VCaP (cell line): ENCODE measurements at regions not wholly inside any gene's neighbourhood (a gene's known extent, or its start where the extent isn't known, plus 50 kb on each side); places are given as distances from the start of the nearest gene placed in this dataset.

Experiments used
- H3K27ac ChIP-seq: fragments of 450-650 bp; 2 replicates; pipeline ENCODE4 v1.5.1; 2017
- TF ChIP-seq, protein P1 (sequence below): fragments of 450-650 bp; conservative IDR thresholded peaks from 2 replicates; pipeline ENCODE4 v1.5.1; 2017; ENCODE audit warnings: mild to moderate bottlenecking, moderate library complexity

DNA sequence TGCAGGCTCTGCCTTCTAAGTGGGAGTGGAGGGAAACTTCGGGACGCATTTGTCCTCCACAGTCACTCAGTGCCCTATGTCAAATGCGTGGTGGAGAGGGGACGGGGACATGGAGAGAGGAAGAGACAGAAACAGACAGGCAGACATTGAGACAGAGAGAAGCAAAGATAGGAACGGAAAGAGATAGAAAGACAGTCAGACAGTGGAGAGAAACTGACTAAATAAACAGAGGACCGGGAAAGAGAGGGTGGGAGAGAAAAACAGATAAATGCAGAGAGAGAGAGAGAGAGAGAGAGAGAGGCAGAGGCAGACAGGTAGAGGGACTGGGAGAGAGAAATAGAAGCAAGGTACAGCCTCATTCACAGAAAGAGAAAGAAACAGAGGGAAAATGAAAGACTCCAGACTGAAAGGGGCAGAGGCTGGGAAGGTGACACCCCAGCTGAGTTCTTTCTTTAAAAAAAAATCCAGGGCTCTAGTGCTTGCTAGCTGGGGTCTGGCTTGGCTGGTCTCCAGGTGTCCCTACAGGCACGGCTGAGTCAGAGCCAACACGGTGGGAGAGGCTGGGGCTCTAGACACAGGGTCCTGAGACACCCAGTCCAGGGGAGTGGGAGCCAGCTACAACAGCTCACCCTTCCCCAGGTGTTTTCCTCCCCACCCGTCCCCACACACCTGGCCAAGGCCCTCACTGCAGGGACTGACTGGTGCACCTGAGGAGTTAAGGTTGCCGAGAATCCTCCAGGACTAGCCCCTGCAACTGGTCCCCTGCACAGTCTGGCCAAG lies 506.1 kb upstream of the PROK2 start:
- TF ChIP-seq, protein P1, sequence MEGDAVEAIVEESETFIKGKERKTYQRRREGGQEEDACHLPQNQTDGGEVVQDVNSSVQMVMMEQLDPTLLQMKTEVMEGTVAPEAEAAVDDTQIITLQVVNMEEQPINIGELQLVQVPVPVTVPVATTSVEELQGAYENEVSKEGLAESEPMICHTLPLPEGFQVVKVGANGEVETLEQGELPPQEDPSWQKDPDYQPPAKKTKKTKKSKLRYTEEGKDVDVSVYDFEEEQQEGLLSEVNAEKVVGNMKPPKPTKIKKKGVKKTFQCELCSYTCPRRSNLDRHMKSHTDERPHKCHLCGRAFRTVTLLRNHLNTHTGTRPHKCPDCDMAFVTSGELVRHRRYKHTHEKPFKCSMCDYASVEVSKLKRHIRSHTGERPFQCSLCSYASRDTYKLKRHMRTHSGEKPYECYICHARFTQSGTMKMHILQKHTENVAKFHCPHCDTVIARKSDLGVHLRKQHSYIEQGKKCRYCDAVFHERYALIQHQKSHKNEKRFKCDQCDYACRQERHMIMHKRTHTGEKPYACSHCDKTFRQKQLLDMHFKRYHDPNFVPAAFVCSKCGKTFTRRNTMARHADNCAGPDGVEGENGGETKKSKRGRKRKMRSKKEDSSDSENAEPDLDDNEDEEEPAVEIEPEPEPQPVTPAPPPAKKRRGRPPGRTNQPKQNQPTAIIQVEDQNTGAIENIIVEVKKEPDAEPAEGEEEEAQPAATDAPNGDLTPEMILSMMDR = no peak

DNA sequence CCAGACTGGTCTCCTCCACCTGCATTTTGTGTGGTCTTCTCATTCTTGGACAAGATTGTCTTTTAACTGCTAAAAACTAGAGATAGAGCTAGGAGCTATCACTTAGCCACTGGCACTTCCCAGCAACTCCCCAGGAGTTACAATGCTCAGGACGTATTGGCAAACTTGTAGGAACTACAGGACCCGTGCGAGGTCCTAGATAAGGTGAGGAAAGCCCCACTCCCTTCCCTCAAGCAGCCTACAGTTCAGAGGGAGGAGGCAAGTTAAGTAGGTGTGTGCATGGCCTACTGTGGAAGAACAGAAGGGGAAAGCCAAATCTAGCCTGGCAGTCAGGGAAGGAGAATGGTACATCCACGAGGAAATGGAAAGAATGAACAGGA lies 504.7 kb upstream of the PROK2 start:
- TF ChIP-seq, protein P1 = no peak
- no peak overlapping the region; the same call in 1 of the 2 replicates for H3K27ac ChIP-seq

More for the DNA sequence above, 506.1 kb upstream of the PROK2 start:
- no peak overlapping the region for H3K27ac ChIP-seq

DNA sequence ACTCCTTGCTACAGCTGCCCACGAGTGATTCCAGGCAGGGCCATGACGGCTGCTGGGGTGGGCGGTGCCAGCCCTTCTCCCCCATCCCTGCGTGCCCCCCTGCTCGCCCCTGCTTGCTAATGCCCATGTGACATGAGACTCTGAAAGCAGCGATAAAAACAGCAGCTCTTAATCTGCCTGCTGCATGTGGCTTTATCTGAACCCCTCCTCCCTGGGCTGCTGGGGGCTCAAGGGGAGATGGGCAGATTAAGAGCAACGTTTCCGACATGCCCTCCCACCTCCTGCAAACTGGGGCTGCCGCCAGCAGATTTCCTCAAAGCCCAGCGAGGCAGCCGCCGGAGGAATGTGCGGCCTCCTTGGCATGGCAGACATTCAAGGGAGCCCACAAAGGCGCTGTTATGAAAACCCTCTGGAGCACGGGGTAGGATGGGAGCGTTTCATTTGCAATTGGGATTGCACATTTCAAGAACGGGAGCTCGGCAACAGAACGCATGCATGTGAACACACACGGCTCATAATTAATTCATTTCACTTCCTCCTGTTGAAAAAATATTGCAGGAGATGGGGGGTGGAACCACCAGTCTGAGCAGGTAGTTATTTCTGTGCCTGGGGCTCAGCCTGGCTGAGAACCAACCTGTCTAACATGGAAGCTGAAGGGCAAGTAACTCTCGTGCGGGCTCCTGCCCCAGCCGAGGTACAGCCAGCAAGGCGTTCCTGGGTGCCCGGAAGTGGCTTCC lies 504.2 kb upstream of the PROK2 start:
- peak overlapping the region; percentile 11; the same call in 1 of the 2 replicates for H3K27ac ChIP-seq
- TF ChIP-seq, protein P1 = no peak

DNA sequence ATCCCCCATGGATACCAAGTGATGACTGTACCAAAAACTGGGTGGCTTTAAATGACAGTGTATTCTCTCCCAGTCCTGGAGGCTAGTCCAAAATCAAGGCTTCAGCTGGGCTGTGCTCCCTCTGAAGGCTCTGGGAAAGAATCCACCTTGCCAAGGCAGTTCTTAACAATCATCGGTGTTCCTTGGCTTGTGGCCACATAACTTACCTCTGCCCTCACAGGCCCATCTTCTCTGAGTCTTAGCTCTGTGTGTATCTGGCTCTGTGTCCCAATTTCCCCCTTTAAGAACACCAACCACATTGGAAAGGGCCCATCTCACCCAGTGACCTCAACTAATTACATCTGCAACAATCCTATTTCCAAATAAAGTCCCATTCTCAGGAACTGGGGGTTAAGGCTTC lies 503.0 kb upstream of the PROK2 start:
- no peak overlapping the region; the same call in 1 of the 2 replicates for H3K27ac ChIP-seq
- TF ChIP-seq, protein P1 = no peak

DNA sequence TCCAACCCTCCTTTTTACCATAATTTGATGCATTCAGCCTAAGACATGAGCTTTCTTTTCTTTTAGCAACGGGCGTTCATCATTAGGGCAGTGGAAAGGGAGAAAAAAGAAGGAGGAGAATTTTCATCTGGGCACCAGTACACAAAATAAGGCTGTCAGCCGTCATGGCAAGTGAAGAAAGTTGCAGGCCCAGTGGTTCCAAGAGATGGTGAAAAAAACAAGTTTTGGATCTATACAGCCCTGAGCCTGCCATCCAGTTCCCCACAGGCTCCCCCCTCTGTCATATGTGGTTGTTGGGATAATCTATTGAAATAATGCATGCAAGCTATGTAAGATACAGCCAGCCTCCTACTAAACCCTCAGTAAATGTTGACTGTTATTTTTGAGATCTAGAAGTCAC lies 500.6 kb upstream of the PROK2 start:
- TF ChIP-seq, protein P1 = no peak

DNA sequence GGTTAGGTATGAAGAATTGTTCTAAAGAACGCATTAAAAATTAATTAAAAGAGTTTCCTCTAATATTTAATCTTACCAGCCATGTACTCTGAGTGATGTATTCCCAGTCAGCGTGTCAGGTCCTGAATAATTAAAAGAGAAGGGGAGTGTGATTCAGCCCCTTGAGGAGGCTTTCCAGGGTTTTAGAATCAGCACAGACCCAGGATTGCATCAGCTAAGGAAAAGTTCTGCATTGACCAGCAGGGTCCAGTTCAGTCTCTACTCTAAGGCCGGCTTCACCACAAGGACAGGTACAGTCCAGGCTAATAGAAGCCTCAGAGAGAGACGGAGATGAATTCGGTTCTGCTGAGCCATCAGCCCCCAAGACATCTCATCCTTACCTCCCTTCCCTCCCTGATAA lies 499.5 kb upstream of the PROK2 start:
- TF ChIP-seq, protein P1 = no peak
- H3K27ac ChIP-seq = no peak overlapping the region

More for the DNA sequence above, 500.6 kb upstream of the PROK2 start:
- H3K27ac ChIP-seq = no peak overlapping the region

DNA sequence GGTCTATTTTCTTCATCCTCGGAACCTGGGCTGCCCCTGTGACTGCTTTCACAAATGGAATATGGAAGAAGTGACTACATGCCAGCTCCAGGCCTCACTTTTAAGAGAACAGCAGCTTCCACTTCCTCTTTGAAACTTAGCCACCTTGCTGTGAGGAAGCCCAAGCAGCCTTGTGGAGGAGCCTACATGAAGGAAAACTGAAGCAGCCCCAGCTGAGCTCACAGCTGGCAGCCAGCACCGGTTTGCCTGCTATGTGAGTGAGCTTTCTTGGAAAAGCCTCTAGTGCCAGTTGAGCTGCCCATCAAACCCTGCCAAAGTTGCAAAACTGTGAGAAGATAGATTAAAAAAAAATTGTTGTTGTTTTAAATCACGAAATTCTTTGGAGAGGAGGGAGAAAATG lies 498.0 kb upstream of the PROK2 start:
- H3K27ac ChIP-seq = no peak overlapping the region
- TF ChIP-seq, protein P1 = no peak
